ENCODE measurements at regions not wholly inside any gene's neighbourhood (a gene's known extent, or its start where the extent isn't known, plus 50 kb on each side); places are given as distances from the start of the nearest gene placed in this dataset.

DNA sequence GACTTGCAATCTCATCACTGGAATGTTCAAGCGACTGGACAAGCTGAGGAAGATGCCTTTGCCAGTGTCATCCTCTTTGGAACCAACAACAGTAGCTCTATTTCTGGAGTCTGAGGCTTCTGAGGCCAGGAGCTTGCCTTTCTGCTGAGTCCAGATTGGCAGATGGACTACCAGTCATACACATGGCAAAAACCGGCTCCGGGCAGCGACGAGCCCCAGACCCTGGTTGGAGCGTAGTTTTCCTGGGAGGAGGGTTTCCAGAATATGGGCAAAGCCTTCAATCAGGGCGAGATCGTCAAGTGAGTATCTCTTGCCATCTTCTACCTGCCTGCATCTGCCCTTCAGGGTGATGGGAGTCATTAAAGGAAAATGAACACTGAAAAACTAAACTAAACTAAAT is 807.9 kb downstream of the C4orf33 start:
- no peak overlapping the region for H3K27ac ChIP-seq (ENCODE audit: low read length)
- no peaks in the 10 kb centered on the region for H3K9me3 ChIP-seq (ENCODE audit: control insufficient read depth, low read depth, low read length)
- no CpG with 5 or more reads among the region's 8 CpGs for WGBS (ENCODE audit: insufficient coverage, low lambda C conversion rate)
- H3K36me3 ChIP-seq (ENCODE audit: control insufficient read depth, insufficient read depth, low read length): no peaks in the 10 kb centered on the region
- H3K4me3 ChIP-seq (ENCODE audit: low read length): no peak overlapping the region
- no peak for DNase-seq
- no peaks in the 10 kb centered on the region for H3K27me3 ChIP-seq (ENCODE audit: control insufficient read depth, insufficient read depth, low read length)
- H3K4me1 ChIP-seq (ENCODE audit: control insufficient read depth, insufficient read depth, low read length): no peaks in the 10 kb centered on the region

- H3K4me3 ChIP-seq (ENCODE audit: low read length): no peak overlapping the region
- no CpG with 5 or more reads among the region's 1 CpG for WGBS (ENCODE audit: insufficient coverage, low lambda C conversion rate)
- no peaks in the 10 kb centered on the region for H3K9me3 ChIP-seq (ENCODE audit: control insufficient read depth, low read depth, low read length)
Measured at GRCh38 chr4:129905256-129905655, 809.3 kb downstream of the C4orf33 start.

GRCh38 chr4:129908117-129908516 is 812.2 kb downstream of the C4orf33 start:
- DNase-seq: no peak
- Histone ChIP-seq H3K27ac (ENCODE audit: low read length) (no peak overlapping the region), H3K4me1 (ENCODE audit: control insufficient read depth, insufficient read depth, low read length) (no peaks in the 10 kb centered on the region), H3K36me3 (ENCODE audit: control insufficient read depth, insufficient read depth, low read length) (no peaks in the 10 kb centered on the region), H3K4me3 (ENCODE audit: low read length) (no peak overlapping the region), H3K9me3 (ENCODE audit: control insufficient read depth, low read depth, low read length) (no peaks in the 10 kb centered on the region), H3K27me3 (ENCODE audit: control insufficient read depth, insufficient read depth, low read length) (no peaks in the 10 kb centered on the region)
- WGBS (ENCODE audit: insufficient coverage, low lambda C conversion rate): 90% methylated on average over 1 of the region's 4 CpGs

More at GRCh38 chr4:129905256-129905655, 809.3 kb downstream of the C4orf33 start:
- Histone ChIP-seq H3K36me3 (ENCODE audit: control insufficient read depth, insufficient read depth, low read length) (no peaks in the 10 kb centered on the region), H3K4me1 (ENCODE audit: control insufficient read depth, insufficient read depth, low read length) (no peaks in the 10 kb centered on the region), H3K27me3 (ENCODE audit: control insufficient read depth, insufficient read depth, low read length) (no peaks in the 10 kb centered on the region), H3K27ac (ENCODE audit: low read length) (no peak overlapping the region)
- no peak for DNase-seq

GRCh38 chr4:129916991-129917390 is 821.0 kb downstream of the C4orf33 start:
- H3K27me3 ChIP-seq (ENCODE audit: control insufficient read depth, insufficient read depth, low read length): no peaks in the 10 kb centered on the region
- no peaks in the 10 kb centered on the region for H3K4me1 ChIP-seq (ENCODE audit: control insufficient read depth, insufficient read depth, low read length)
- H3K27ac ChIP-seq (ENCODE audit: low read length): no peak overlapping the region
- no peak for DNase-seq
- H3K9me3 ChIP-seq (ENCODE audit: control insufficient read depth, low read depth, low read length): no peaks in the 10 kb centered on the region
- H3K4me3 ChIP-seq (ENCODE audit: low read length): no peak overlapping the region
- H3K36me3 ChIP-seq (ENCODE audit: control insufficient read depth, insufficient read depth, low read length): no peaks in the 10 kb centered on the region

GRCh38 chr4:129917651-129918050 is 821.7 kb downstream of the C4orf33 start:
- WGBS (ENCODE audit: insufficient coverage, low lambda C conversion rate): no CpG with 5 or more reads among the region's 2 CpGs
- Histone ChIP-seq H3K4me3 (ENCODE audit: low read length) (no peak overlapping the region), H3K27ac (ENCODE audit: low read length) (no peak overlapping the region), H3K4me1 (ENCODE audit: control insufficient read depth, insufficient read depth, low read length) (no peaks in the 10 kb centered on the region), H3K9me3 (ENCODE audit: control insufficient read depth, low read depth, low read length) (no peaks in the 10 kb centered on the region), H3K36me3 (ENCODE audit: control insufficient read depth, insufficient read depth, low read length) (no peaks in the 10 kb centered on the region), H3K27me3 (ENCODE audit: control insufficient read depth, insufficient read depth, low read length) (no peaks in the 10 kb centered on the region)
- no peak for DNase-seq

DNA sequence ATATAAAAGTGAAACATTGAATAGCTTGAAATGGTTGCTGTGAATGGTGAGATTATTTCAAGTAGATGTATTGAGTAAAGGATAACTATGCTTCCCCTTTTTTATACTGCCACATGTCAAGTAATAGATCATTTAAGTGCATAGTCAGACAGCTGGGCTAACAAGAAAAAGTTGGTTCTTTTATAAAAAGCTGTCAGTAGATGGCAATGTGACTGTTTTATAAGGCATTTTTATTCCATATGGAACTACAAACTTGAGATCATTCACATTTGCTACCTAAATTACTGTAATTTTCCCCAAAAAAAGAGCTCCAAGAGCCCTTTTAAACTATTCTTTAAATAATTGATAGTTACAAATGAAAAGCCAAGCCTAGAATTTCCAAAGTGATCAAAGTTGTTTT is 831.0 kb downstream of the C4orf33 start:
- DNase-seq: no peak

GRCh38 chr4:129929052-129929451 is 833.1 kb downstream of the C4orf33 start:
- WGBS (ENCODE audit: insufficient coverage, low lambda C conversion rate): 67% methylated on average over 1 of the region's 1 CpG

More for the DNA sequence above, 831.0 kb downstream of the C4orf33 start:
- no peak overlapping the region for H3K27ac ChIP-seq (ENCODE audit: low read length)
- no peaks in the 10 kb centered on the region for H3K36me3 ChIP-seq (ENCODE audit: control insufficient read depth, insufficient read depth, low read length)
- H3K4me1 ChIP-seq (ENCODE audit: control insufficient read depth, insufficient read depth, low read length): no peaks in the 10 kb centered on the region
- H3K4me3 ChIP-seq (ENCODE audit: low read length): no peak overlapping the region
- no peaks in the 10 kb centered on the region for H3K9me3 ChIP-seq (ENCODE audit: control insufficient read depth, low read depth, low read length)
- no peaks in the 10 kb centered on the region for H3K27me3 ChIP-seq (ENCODE audit: control insufficient read depth, insufficient read depth, low read length)

GRCh38 chr4:129929984-129930383 is 834.0 kb downstream of the C4orf33 start:
- Histone ChIP-seq H3K9me3 (ENCODE audit: control insufficient read depth, low read depth, low read length) (no peaks in the 10 kb centered on the region), H3K4me3 (ENCODE audit: low read length) (no peak overlapping the region), H3K27ac (ENCODE audit: low read length) (no peak overlapping the region), H3K36me3 (ENCODE audit: control insufficient read depth, insufficient read depth, low read length) (no peaks in the 10 kb centered on the region), H3K27me3 (ENCODE audit: control insufficient read depth, insufficient read depth, low read length) (no peaks in the 10 kb centered on the region), H3K4me1 (ENCODE audit: control insufficient read depth, insufficient read depth, low read length) (no peaks in the 10 kb centered on the region)
- WGBS (ENCODE audit: insufficient coverage, low lambda C conversion rate): no CpG with 5 or more reads among the region's 7 CpGs
- no peak for DNase-seq

More at GRCh38 chr4:129929052-129929451, 833.1 kb downstream of the C4orf33 start:
- Histone ChIP-seq H3K27me3 (ENCODE audit: control insufficient read depth, insufficient read depth, low read length) (no peaks in the 10 kb centered on the region), H3K4me1 (ENCODE audit: control insufficient read depth, insufficient read depth, low read length) (no peaks in the 10 kb centered on the region), H3K9me3 (ENCODE audit: control insufficient read depth, low read depth, low read length) (no peaks in the 10 kb centered on the region), H3K4me3 (ENCODE audit: low read length) (no peak overlapping the region), H3K36me3 (ENCODE audit: control insufficient read depth, insufficient read depth, low read length) (no peaks in the 10 kb centered on the region), H3K27ac (ENCODE audit: low read length) (no peak overlapping the region)
- DNase-seq: no peak

DNA sequence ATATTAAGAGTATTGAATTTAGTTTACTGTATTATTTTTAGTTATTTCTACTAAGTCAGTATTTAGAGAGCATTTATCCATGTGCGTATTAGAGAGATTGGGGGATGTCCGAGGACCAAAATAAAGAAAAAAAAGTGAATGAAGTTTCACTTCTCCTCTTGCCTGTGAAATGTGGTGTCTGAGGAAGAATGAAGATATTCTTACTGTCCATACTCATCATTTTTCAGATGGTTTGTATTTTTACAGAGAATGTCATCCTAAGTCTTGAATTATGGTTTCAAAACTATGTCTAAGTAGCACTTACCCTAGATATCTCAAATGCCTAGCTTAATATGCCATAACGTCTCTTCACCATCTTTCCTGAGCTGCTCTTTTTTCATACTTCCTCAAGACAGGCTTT is 854.3 kb downstream of the C4orf33 start:
- Histone ChIP-seq H3K9me3 (ENCODE audit: control insufficient read depth, low read depth, low read length) (no peaks in the 10 kb centered on the region), H3K27me3 (ENCODE audit: control insufficient read depth, insufficient read depth, low read length) (no peaks in the 10 kb centered on the region), H3K4me1 (ENCODE audit: control insufficient read depth, insufficient read depth, low read length) (no peaks in the 10 kb centered on the region), H3K36me3 (ENCODE audit: control insufficient read depth, insufficient read depth, low read length) (no peaks in the 10 kb centered on the region), H3K4me3 (ENCODE audit: low read length) (no peak overlapping the region), H3K27ac (ENCODE audit: low read length) (no peak overlapping the region)
- DNase-seq: no peak
- 93% methylated on average over 3 of the region's 3 CpGs for WGBS (ENCODE audit: insufficient coverage, low lambda C conversion rate)

DNA sequence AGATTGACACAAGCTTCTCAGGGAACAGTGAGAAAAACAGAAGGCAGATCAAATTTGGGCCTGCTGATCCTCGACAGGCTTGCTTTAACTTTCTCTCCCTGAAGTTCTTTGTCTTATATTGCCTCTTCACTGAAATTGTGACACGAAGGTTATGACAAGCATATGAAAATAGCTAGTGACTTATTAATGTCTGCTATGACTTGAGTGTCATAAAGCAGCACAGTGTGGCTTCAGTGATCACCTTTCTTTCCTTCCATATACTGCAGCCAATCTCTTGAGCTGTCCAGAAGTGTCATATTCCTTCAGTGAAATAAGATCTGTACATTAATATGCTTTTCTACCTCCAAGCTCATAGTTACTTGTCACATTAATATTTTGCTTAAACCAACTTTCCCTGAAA is 870.2 kb downstream of the C4orf33 start:
- WGBS (ENCODE audit: insufficient coverage, low lambda C conversion rate): no CpG with 5 or more reads among the region's 2 CpGs
- DNase-seq: no peak
- Histone ChIP-seq H3K4me1 (ENCODE audit: control insufficient read depth, insufficient read depth, low read length) (no peaks in the 10 kb centered on the region), H3K36me3 (ENCODE audit: control insufficient read depth, insufficient read depth, low read length) (no peaks in the 10 kb centered on the region), H3K9me3 (ENCODE audit: control insufficient read depth, low read depth, low read length) (no peaks in the 10 kb centered on the region), H3K27me3 (ENCODE audit: control insufficient read depth, insufficient read depth, low read length) (no peaks in the 10 kb centered on the region), H3K4me3 (ENCODE audit: low read length) (no peak overlapping the region), H3K27ac (ENCODE audit: low read length) (no peak overlapping the region)

DNA sequence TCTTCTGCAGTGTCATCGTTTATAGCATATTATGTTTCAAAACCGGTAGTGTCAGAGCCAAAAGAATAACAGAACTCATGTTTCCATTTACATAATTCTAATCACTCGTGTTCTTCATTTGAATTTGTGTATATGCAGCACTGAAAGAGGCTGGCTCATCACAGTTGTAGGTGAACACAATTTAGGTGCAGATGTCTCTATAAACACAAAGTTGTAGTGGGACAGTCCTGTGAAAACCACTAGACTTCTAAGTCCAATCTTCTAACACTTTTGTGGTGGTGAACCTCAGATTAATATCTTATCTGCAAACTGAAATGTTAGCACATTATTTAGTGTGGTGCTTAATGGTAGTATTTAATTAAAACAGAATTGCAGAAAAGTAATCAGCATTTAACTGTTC is 872.4 kb downstream of the C4orf33 start:
- Histone ChIP-seq H3K27me3 (ENCODE audit: control insufficient read depth, insufficient read depth, low read length) (no peaks in the 10 kb centered on the region), H3K9me3 (ENCODE audit: control insufficient read depth, low read depth, low read length) (no peaks in the 10 kb centered on the region), H3K36me3 (ENCODE audit: control insufficient read depth, insufficient read depth, low read length) (no peaks in the 10 kb centered on the region), H3K27ac (ENCODE audit: low read length) (no peak overlapping the region), H3K4me3 (ENCODE audit: low read length) (no peak overlapping the region), H3K4me1 (ENCODE audit: control insufficient read depth, insufficient read depth, low read length) (no peaks in the 10 kb centered on the region)
- no peak for DNase-seq
- WGBS (ENCODE audit: insufficient coverage, low lambda C conversion rate): 92% methylated on average over 2 of the region's 3 CpGs
